ENCODE measurements at regions not wholly inside any gene's neighbourhood (a gene's known extent, or its start where the extent isn't known, plus 50 kb on each side); places are given as distances from the start of the nearest gene placed in this dataset.
A peak's percentile ranks its signal among the peaks of the same experiment; 100 is the strongest.

DNA sequence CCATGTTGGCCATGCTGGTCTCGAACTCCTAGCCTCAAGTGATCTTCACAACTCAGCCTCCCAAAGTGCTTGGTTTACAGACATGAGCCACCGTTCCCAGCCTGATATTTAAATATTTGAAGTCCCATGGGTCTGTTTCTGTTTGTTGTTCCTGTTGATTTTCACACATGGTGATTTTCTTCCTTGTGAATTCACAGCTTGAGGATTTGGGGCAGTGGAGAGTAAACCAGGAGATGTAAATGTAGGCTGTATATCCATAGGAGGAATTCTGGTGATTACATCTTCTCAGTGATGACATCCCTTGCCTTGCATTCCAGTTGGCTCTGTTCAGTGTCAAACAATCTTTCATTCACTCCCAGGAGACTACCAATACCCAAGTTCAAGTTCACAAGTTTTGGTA, 471.9 kb downstream of the KCTD12 start:
- no peak for DNase-seq

DNA sequence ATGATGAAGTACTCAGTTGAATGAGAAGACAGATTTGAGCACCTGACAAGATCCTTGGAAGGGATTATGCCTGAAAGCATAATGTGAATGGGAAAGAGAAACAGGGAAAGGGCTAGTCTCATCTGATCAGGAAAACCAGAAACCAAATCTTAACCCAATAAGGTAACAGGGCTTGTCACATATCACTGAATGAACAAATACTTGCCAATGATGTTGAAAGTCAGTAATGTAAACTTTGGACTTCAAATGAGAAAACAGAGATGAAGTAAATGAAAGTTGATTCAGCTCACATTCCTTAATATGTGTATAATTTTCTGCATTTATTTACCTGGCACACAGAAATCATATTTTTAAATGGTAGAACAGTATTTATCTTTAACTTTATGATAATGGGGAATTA, 480.0 kb downstream of the KCTD12 start:
- no peak for DNase-seq

DNA sequence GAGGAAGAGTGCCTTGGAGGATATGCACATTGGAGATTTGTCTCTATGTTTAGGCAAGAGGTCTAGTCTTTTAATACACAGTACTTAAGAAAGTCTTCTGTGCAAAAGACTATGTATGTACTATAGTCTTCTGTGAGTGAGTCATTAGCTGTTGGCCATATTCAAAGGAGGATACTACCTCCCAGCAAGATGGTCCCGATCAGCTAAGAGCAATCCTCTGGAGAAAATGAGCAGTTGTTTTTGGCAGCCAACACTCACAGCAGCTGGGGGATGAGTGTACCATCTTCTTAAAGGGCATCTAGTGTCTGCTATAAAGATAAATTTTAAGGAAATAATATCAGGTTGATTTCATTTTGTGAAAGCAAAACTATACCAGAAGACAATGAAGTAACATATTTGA, 487.8 kb downstream of the KCTD12 start:
- no peak for DNase-seq

DNA sequence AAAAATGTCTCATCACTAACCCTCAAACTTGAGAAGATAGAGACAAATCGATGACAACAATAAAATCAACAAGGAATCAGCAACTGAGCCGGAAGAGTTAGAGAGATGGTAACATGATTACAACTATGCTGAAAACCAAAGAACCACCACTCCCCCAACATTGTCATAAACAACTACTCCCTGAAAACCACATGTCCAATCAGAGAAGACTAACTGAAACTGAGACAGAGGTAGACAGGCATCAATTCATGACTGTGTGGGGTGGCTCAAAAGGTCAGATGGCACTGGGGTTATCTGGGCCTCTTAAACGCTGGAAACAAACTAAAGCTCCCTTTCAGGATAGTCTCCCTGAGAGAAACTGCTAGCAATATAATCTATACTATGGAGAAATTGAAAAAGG, 488.8 kb downstream of the KCTD12 start:
- DNase-seq = no peak

DNA sequence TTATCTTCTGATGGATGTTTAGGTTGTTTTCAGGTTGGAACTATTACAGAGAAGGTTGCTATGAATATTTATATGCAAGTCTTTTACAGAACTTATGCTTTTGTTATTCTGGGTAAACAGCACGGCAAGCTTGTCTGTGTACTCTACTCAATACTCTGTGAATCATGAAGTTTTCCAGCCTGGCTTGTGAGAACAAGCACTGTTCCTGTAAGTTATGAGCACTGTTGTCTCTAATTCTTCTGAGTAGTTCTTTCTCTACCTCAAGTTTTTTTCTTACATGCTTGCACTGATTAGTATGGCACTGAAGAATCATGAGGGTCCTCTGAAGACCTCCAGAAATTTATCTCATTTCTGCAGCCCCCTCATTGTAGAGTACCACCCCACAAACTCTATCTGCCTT, 496.9 kb downstream of the KCTD12 start:
- DNase-seq = no peak

DNA sequence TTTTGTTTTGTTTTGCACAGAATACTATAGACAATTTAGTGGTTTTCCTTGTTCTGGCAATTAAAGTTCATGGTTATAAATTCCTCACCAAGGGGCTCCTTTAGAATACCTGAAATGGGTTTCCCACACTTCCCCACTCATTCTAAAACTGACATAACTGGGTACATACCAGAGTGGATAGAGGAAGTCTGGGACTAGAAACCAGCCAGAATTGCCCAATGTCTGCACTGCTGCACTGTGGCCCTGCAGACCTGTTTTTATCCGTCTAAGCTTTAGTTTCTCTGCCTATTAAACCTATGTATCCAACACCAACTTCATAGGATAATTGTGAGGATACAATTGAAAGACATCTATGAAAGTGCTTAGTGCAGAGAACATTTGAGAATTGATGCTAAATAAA, 498.6 kb downstream of the KCTD12 start:
- no peak for DNase-seq

DNA sequence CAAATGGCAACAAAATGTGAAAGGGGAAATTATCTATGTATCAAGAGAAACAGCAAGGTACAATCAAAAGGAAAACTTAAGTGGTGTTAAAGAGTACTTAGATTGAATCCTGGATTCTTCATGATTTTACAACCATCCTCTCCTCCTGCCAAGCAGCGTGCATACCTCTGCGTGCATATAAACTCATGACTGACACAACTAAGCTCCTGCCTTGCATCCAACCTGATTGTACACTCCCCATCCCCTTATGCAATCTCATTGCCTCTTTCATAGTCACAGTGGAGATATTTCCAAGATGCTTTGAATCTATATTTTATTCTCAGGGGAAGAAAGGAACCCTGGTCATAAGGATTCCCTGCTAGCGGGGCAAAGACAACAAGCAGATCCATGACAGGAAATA, 499.9 kb downstream of the KCTD12 start:
- no peak for DNase-seq

DNA sequence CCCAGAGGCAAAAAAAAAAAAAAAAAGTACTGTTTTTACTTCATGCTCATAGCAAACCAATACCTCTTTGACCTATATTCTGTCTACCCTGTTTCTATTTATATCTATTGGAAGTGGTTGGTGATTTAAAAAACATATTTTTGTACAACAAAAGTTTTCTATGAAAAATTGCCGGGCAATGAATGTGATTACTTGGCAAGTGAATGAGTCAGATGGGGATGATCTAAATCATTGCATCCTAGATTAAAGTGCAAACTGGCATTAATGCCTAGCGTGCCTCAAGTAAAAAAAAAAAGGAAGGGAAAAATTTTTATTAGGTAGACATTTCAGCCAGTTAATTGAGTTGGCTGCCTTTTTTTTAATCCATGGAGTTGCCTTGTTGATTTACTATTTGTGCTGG, 500.6 kb downstream of the KCTD12 start:
- DNase-seq = peak; percentile 44

DNA sequence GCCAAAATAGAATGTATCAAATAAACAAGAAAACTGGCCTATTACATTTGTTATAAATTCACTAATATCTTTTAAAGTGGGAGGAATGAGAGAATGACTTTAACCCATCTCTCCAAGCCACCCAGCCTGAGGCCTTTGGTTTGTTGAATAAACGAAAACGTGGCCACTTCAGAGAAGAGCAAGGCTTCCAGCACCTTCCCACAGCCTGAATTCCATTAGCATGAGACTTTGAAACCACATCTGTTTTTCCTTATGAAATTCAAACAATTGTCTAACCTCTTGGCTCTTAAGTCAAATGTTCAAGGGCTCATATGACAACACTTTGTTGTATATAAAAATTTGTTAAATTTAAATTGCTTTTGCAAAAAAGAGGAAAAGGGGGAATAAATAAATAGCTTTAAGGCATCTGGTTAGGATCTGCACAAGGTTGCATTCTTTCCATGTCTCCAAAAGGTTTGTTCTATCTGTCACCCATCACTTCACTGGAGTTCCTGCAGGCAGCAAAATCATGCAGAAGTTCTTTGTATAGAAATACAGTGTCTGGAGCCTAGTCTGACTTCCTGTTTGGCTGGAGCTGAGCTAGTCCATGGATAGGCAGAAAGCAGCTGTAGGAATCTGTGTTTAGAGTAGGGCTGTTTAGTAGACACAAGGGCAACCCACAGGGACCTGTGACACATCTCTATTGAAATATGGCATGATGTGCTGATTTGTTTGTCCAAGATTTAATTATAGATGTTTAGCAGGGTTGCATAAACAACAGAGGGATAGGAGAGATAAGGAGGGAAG, 502.3 kb downstream of the KCTD12 start:
- DNase-seq = peak; percentile 92

DNA sequence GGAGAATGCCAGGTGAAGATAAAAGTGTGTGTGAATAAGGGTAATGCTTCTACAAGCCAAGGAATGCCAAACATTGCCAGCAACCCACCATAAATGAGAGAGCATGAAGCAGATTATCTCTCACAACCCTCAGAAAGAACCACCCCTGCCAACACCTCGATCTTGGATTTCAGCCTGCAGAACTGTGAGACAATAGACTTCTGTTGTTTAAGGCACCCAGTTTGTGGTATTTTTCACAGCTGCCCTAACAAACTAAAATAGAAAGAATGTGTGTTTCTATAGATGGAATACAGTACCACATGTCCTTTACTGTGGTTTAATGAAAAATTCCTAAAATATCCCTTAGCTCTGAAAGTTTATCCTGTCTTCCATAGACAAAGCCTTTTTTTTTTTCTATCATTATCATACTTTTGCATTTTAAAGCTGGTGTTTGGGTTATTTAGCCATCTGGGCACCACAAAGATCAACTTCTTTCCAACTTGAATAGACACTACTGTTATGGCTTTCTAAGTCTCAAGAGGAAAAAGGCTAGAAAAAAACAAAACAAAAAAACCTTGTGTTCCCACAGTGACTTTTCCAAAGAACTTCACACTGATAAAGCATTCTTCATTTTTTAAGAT, 505.6 kb downstream of the KCTD12 start:
- DNase-seq = no peak

DNA sequence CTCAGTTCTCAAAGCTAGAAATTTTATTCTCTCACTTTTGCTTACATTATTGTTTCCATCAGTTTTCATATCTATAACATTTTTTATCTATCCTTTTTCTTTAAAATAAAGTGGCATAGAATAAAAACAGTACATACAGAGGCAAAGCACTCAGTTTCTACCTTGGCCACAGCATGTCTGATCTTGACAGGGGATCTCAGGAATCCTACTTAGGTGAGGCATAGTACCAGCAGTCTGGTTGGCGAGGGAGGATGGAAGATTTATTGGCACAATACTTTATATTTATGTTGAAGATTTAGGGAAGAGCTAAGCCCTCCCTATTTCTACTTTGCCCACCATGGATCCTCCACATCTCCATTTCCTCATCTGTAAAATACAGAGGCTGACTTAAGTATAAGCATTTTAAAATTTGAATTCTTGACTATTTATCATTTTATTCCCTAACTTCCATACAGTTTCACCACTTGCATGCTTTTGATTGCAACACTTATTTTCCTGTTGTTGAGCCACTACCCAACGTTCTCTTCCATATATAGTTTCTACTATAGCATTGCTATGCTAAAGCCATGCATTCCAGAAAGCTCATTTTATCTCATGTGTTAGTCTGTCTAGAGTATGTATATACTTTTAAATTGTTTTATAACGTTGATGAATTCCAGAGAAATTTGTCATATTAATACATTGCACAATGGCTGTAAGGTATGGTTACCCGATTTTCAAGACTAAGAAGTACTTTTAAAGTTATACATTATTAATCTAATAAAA, 506.7 kb downstream of the KCTD12 start:
- peak; percentile 6 for DNase-seq

DNA sequence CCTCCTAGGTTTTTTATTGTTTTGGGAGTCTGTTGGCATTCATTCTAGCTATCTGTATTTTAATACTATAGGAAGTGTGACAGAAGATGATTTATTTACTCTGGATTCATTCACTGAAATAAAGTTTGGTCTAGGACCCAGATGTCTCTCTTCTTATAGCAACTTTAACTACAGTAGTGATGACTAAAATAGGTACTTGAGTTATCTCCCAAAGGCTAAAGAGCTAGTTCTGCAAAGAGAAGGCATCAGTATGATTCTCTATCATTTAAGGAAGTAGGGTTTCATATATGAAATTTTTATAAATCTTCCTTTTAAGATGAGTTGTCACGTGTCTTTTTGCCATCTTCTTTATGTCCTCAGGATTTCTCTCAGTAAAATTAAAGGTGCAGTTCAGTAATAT, 507.4 kb downstream of the KCTD12 start:
- no peak for DNase-seq

DNA sequence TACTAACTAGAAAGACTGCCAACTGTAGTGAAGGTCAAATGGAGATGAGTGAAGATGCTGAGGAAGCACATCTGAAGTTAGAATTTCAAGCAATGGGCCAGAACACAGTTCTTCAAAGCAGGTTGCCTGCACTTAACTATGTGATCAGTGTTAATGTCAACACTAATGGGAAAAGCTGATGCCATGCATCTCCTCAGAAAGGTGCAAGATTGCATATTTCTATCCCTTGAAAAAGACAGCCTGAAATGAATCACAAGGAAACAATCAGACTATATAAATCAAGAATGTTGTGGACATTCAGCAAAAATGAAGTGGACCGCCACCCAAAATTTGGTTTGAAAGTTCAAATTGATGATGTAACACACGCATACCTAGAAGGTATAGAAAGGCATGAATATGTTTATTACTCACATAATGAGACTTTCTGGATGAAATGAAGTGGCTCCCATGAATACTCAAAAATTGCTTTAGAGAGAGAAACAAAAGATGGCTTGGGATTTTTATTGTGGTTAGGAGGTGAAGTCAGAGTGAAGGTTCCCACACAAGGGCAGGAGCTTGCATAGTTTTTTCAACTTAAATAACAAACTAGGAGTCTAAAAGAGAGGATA, 522.4 kb downstream of the KCTD12 start:
- no peak for DNase-seq

DNA sequence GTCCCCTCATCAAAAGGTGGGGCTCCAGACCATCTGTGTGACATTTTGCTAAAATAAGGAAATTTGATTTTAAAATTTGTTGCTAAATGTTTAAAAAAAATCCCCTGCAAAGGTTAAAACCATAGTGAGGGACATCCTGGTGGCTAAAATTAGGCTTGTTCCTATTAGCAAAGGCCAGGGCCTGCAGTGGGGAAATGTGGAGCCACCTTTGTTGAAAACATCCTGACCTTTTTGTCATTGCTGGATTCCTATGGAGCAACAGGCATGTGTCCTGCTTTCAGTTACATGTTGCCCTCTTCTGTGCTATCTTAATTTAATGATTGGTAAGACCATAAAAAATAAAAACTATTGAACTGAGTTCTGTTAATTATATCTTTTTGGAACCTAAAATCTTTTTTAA, 524.3 kb downstream of the KCTD12 start:
- DNase-seq = no peak

DNA sequence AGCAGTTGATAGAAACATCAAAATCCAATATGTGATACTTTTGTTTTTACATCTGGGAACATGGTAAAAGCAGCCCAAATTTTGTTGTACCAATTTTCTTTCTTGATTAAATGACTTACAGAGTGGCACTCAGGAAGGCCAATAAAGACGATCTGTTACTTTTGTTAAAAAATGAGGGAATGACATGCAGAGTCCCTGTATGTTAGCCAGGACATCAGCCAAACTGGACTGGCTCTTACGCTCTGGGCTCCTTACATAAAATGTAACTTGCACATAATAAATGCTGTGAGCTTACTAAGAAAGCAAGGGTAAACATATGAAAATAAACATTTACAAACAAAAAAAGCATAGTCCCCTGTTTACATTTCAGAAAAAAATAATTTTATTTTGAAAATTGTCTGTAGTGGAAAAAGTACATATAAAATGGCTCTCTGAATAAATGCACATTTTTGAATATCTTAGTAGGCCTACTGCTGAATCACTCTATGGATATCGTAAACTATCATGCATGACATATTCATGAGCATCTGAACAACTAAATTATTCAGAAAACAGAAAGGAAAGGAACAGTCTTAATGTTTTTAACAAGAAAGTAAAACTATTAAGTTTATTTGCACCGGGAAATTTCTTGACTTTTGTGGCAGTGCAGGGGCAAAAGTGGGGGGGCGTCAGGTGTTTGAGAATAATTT, 534.5 kb downstream of the KCTD12 start:
- DNase-seq = no peak

DNA sequence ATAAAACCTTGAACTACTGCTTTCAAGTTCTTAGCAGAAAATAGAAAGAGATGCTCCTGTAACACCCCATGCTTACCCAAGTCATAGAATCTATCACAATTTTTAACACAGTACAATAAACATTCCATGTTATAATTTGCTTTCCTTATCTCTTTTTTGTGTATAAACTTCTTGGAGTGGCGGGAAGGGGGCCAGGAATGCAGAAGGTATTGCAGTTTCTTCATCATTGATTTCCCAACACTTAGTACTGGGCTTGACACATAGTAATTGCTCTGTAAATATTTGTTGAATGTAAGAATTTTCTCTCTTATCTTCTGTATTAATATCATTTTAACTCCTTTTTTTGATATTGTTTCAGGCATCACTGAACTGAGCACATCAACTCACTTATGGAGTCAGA, 535.8 kb downstream of the KCTD12 start:
- DNase-seq = no peak

DNA sequence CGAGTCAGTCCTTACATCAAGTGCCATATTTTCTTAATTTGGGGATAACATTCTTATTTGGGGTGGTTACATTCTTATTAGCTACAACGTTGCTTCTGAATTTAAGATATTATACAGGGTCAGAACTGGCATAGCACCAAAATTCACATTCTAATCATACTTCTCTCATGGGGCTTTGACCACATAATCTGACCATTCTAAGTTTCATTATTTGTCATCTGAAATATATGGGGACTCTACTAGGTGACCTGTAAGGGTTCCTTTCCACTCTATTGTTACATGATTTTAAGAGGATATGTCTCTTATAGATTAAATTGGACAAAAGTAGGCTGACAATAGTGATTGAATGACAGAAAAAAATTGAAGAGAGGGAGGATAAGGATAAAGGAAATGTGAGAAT, 536.5 kb downstream of the KCTD12 start:
- no peak for DNase-seq

DNA sequence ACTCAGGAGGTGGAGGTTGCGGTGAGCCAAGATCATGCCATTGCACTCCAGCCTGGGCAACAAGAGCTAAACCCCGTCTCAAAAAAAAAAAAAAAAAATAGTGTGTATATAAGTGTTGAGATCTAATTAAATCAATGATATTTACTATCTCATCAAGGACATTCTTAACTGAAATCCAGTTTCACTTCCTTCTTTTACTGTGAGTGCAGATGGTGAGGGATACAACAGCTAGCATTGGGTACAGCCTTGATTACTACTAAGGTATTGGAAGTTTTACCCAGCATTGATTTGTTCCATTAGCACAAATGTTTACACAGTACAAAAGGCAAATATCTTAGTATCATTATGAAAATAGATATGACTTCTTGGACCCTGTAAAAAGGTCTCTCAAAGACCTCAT, 546.6 kb downstream of the KCTD12 start:
- no peak for DNase-seq

DNA sequence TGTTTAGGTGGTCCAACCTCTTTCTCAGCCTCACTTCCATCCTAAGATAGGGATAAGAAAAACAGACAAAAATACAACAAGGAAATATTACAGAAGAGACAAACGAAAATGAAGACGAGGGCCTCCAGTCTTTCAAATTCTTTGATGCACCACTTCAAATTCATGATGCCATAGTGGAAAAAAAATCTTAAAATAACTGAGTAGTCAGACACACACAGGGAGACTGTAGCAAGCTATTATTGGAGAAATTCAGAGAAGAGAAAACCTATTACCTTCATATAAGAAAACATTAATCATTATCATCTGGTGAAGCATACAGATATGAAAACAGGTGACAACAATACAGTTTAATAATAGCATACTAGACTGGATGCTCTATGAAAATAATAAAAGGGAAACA, 548.2 kb downstream of the KCTD12 start:
- no peak for DNase-seq

DNA sequence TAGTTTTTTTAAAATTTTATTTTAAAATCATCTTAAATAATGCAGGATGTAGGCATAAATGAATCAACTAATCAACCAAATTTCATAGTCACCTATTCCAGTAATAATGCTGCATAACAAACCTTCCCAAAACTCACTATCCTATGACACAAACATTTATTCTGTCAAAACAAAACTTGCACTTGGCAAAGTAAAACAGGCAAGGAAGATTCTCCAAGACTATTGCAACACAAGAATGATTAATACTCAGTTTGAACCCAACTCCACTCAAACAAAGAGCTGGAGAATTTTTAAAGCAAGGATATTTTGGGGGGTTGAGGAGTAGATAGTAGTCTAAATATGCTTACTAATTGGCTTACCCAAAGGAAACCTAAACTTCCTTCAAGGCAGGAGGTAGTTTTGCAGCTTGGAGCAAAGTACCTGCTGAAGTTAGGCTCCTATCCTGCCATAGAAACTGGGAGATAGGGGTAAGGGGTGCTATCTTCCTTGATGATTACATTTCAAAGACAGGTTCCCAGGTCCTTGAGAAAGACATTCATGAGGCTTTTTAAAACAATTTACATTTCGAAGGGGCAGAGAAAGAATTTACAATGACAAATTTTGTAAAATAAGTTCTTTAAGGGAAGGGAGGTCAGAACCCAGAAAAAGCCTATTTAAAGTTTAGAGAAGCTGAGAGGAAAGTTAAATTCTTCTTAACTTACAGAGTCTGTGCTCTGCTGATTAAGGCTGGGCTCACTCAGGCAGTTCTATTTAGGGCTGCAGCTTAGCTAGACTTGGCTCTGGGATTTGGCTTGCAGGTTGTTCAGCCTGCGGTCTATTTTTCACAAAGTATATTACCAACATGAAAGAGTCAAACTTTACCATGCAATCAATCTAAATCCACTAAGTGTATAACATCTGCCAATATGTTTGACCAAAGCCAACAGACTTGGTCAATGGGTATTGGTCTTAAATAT, 549.0 kb downstream of the KCTD12 start:
- no peak for DNase-seq

DNA sequence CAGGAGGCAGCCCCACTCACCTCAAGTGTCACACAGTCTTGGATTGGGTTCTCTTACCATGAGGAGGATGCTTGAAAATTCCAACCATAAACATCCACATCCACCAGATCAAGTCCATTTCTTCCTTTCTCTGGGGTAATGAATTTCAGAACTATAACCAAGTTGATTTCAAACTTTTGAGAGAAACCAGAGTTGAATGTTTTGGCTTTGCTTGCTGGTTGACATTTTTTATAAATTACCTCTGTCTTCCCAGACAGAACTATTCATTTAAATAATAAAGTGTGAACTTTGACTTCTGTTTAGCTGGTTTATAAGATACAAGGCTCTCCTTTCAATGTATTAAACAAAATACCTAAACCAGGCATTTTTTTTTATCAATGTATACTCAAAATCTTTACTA, 550.7 kb downstream of the KCTD12 start:
- DNase-seq = no peak
